ENCODE measurements at regions not wholly inside any gene's neighbourhood (a gene's known extent, or its start where the extent isn't known, plus 50 kb on each side); places are given as distances from the start of the nearest gene placed in this dataset.

- H3K9me3 ChIP-seq (replicated peaks; ENCODE audit: control insufficient read depth, insufficient read depth, low read length), result no peaks in the 10 kb centered on the region
- RAD21 ChIA-PET (ENCODE audit: unreplicated experiment), result interaction anchor here (0.7 kb wide), 1 partner anchor 13 kb away, joined by 3 read pairs; no protein-coding TSS in a partner anchor
- no TSS peak for BruUV-seq (replicated peaks)
- no peaks in the 10 kb centered on the region for H3K4me1 ChIP-seq (ENCODE audit: control insufficient read depth, insufficient read depth, low read length)
- CTCF ChIA-PET, result interaction anchor here (1.6 kb wide), 1 partner anchor 56 kb away, joined by 3 read pairs; no protein-coding TSS in a partner anchor
- SMC1A ChIA-PET (ENCODE audit: uncharacterized antibody, unreplicated experiment), result no interaction called here
- FAIRE-seq (no peak), DNase-seq (ENCODE audit: low read depth, low spot score) (no peak), ATAC-seq (no peak)
- no peak overlapping the region for H3K9ac ChIP-seq (ENCODE audit: control insufficient read depth, insufficient read depth, low read length)
- H2AFZ ChIP-seq (ENCODE audit: control insufficient read depth, low read depth, low read length), result no peak overlapping the region
- H3K36me3 ChIP-seq (ENCODE audit: control insufficient read depth in 2 of 2, insufficient read depth in 2 of 2, low read length in 1 of 2), result no peaks in the 10 kb centered on the region
- no peaks in the 10 kb centered on the region for H3K27me3 ChIP-seq (replicated peaks in 1 of 2; ENCODE audit: control insufficient read depth in 2 of 2, insufficient read depth in 2 of 2, low read length in 1 of 2)
- H4K20me1 ChIP-seq (ENCODE audit: control insufficient read depth, insufficient read depth), result no peaks in the 10 kb centered on the region
- WGBS (ENCODE audit: insufficient coverage, insufficient replicate concordance, low lambda C conversion rate, missing lambda C conversion rate), result 72% methylated on average over 1 of the region's 1 CpG
- no peak for TF ChIP-seq SREBF2 (IDR thresholded peaks at IDR 0.05; ENCODE audit: low read length)
- no peak for TF ChIP-seq FOXK2 (IDR thresholded peaks at IDR 0.05)
- H3K79me2 ChIP-seq (ENCODE audit: control insufficient read depth, insufficient read depth, low read length), result no peaks in the 10 kb centered on the region
- H3K4me3 ChIP-seq, result no peak overlapping the region
- in situ Hi-C loops (cut with MboI) (no loop called here), intact Hi-C loops (cut with micrococcal nuclease; ENCODE audit: unreplicated experiment) (no loop called here)
- no peak overlapping the region for H3K4me2 ChIP-seq (ENCODE audit: control insufficient read depth, insufficient read depth)
- H3K27ac ChIP-seq (ENCODE audit: control insufficient read depth, insufficient read depth), result no peak overlapping the region
- POLR2A ChIA-PET, result no interaction called here
Measured at GRCh38 chr6:25167961-25168360, 111.2 kb upstream of the CARMIL1 start.

- WGBS (ENCODE audit: insufficient coverage, insufficient replicate concordance, low lambda C conversion rate, missing lambda C conversion rate), result 44% methylated on average over 3 of the region's 3 CpGs
- POLR2A ChIA-PET, result no interaction called here
- SMC1A ChIA-PET (ENCODE audit: uncharacterized antibody, unreplicated experiment), result no interaction called here
- no peaks in the 10 kb centered on the region for H3K9me3 ChIP-seq (replicated peaks; ENCODE audit: control insufficient read depth, insufficient read depth, low read length)
- H3K4me1 ChIP-seq (ENCODE audit: control insufficient read depth, insufficient read depth, low read length), result no peaks in the 10 kb centered on the region
- no peak for DNase-seq (ENCODE audit: low read depth, low spot score)
- CTCF ChIA-PET, result interaction anchor here (1.6 kb wide), 1 partner anchor 55 kb away, joined by 3 read pairs; no protein-coding TSS in a partner anchor
- intact Hi-C loops (cut with micrococcal nuclease; ENCODE audit: unreplicated experiment), result no loop called here
- no peaks in the 10 kb centered on the region for H3K27me3 ChIP-seq (replicated peaks in 1 of 2; ENCODE audit: control insufficient read depth in 2 of 2, insufficient read depth in 2 of 2, low read length in 1 of 2)
- no peak overlapping the region for H3K4me3 ChIP-seq
- BruUV-seq (replicated peaks), result no TSS peak
- H3K4me2 ChIP-seq (ENCODE audit: control insufficient read depth, insufficient read depth), result no peak overlapping the region
- H3K9ac ChIP-seq (ENCODE audit: control insufficient read depth, insufficient read depth, low read length), result no peak overlapping the region
- H3K27ac ChIP-seq (ENCODE audit: control insufficient read depth, insufficient read depth), result no peak overlapping the region
- no peak for ATAC-seq
- no peak for TF ChIP-seq MYB (IDR thresholded peaks at IDR 0.05; ENCODE audit: borderline replicate concordance, low read depth, low read length)
- no peak for TF ChIP-seq NR2C1 (IDR thresholded peaks at IDR 0.05)
- no peak for TF ChIP-seq E4F1 (IDR thresholded peaks at IDR 0.05; ENCODE audit: borderline replicate concordance, partially characterized antibody)
- TF ChIP-seq IRF5 (IDR thresholded peaks at IDR 0.05; ENCODE audit: borderline replicate concordance), result no peak
- no peak for TF ChIP-seq YY1 (IDR thresholded peaks at IDR 0.05; ENCODE audit: low read depth, low read length)
- no peak for TF ChIP-seq ZNF274 (IDR thresholded peaks at IDR 0.05; ENCODE audit: insufficient read depth, insufficient read length)
- no peak for TF ChIP-seq CHD2 (IDR thresholded peaks at IDR 0.05; ENCODE audit: borderline replicate concordance, low read depth, low read length)
- no peak for FAIRE-seq
- H3K36me3 ChIP-seq (ENCODE audit: control insufficient read depth in 2 of 2, insufficient read depth in 2 of 2, low read length in 1 of 2), result no peaks in the 10 kb centered on the region
- RAD21 ChIA-PET (ENCODE audit: unreplicated experiment), result no interaction called here
- H2AFZ ChIP-seq (ENCODE audit: control insufficient read depth, low read depth, low read length), result no peak overlapping the region
- in situ Hi-C loops (cut with MboI), result no loop called here
- no peaks in the 10 kb centered on the region for H4K20me1 ChIP-seq (ENCODE audit: control insufficient read depth, insufficient read depth)
- H3K79me2 ChIP-seq (ENCODE audit: control insufficient read depth, insufficient read depth, low read length), result no peaks in the 10 kb centered on the region
Measured at GRCh38 chr6:25168637-25169036, 110.5 kb upstream of the CARMIL1 start.

All from GM12878 (cell line).